ENCODE measurements at regions not wholly inside any gene's neighbourhood (a gene's known extent, or its start where the extent isn't known, plus 50 kb on each side); places are given as distances from the start of the nearest gene placed in this dataset.

DNA sequence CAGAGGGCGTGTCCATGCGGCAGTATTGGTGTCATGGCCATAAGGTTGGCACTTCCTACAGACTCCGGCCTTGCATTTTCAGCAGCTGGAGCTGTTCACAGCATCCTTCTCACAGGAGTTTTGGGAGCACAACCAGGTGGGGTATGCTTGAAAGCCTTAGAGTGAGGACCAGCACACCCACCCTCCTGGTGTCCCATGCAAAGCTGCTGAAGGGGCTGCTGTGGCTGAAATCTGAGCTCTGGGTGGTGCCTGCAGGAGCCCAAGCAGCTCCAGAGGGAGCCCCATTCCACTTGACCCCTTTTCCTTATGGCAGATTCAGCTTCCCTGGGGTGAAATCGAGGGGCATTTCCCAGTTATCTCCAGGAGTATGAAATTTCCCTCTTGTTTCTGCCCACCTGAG lies 74.0 kb upstream of the BHLHE23 start:
- TF ChIP-seq, protein P1, sequence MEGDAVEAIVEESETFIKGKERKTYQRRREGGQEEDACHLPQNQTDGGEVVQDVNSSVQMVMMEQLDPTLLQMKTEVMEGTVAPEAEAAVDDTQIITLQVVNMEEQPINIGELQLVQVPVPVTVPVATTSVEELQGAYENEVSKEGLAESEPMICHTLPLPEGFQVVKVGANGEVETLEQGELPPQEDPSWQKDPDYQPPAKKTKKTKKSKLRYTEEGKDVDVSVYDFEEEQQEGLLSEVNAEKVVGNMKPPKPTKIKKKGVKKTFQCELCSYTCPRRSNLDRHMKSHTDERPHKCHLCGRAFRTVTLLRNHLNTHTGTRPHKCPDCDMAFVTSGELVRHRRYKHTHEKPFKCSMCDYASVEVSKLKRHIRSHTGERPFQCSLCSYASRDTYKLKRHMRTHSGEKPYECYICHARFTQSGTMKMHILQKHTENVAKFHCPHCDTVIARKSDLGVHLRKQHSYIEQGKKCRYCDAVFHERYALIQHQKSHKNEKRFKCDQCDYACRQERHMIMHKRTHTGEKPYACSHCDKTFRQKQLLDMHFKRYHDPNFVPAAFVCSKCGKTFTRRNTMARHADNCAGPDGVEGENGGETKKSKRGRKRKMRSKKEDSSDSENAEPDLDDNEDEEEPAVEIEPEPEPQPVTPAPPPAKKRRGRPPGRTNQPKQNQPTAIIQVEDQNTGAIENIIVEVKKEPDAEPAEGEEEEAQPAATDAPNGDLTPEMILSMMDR (conservative IDR thresholded peaks at IDR 0.05), result no peak
- no peak for TF ChIP-seq ZFX (IDR thresholded peaks at IDR 0.05)

Data from C4-2B (cell line).